B cell (primary cell): ENCODE measurements at regions not wholly inside any gene's neighbourhood (a gene's known extent, or its start where the extent isn't known, plus 50 kb on each side); places are given as distances from the start of the nearest gene placed in this dataset.

ENCODE experiments used
- ATAC-seq: fragments of 200-7000 bp; cut with Tn5 transposase; one replicate; pipeline ENCODE4 v1.10.0; 2021; ENCODE audit warnings: low read depth, mild to moderate bottlenecking, moderate number of reproducible peaks, moderate library complexity
- CTCF ChIA-PET: fragments of 350-600 bp; sonication (Branson Sonifier 250); formaldehyde crosslinking; loops from one replicate; lab custom pipeline; 2021; ENCODE audit warnings: antibody characterized with exemption, inconsistent platforms; lab: Charles Lee
- POLR2A ChIA-PET: fragments of 350-600 bp; sonication (Branson Sonifier 250); formaldehyde crosslinking; loops from one replicate; lab custom pipeline; 2021; ENCODE audit warnings: antibody characterized with exemption; lab: Charles Lee
- DNase-seq: peaks from one replicate; pipeline ENCODE4 v3.0.0; 2013
- H2AFZ ChIP-seq: 2 replicates; pipeline ENCODE4 v1.6.1; 2012; ENCODE audit warnings: mild to moderate bottlenecking, low read depth, low read length; ENCODE audit not compliant: insufficient read depth, poor library complexity, severe bottlenecking
- H3K27ac ChIP-seq, 2 donors: 1 replicate in 1 of 2; 2 replicates in 1 of 2; pipeline ENCODE4 v1.5.1; 2012 to 2013; ENCODE audit warnings: low read length in 2 of 2, mild to moderate bottlenecking in 2 of 2, moderate library complexity in 1 of 2
- H3K27me3 ChIP-seq, 4 experiments: fragments of 200-600 bp in 1 of 4; sonication (generic) in 1 of 4; replicated peaks in 1 of 4; 1 replicate in 2 of 4; 2 replicates in 2 of 4; pipeline versions ENCODE4 v1.6.1 to v1.7.0; 2013 to 2016; ENCODE audit warnings: low read length in 3 of 4, mild to moderate bottlenecking in 2 of 4, mixed read lengths in 1 of 4, moderate library complexity in 1 of 4; ENCODE audit not compliant: insufficient read depth in 4 of 4, control insufficient read depth in 3 of 4; ENCODE audit errors: control extremely low read depth in 1 of 4
- H3K36me3 ChIP-seq, 2 experiments: replicated peaks in 1 of 2; 1 replicate in 1 of 2; 2 replicates in 1 of 2; pipeline versions ENCODE4 v1.6.1 to v1.7.1; 2013; ENCODE audit warnings: low read length in 1 of 2; ENCODE audit not compliant: insufficient read depth in 2 of 2, control insufficient read depth in 1 of 2; ENCODE audit errors: control extremely low read depth in 1 of 2, extremely low read depth in 1 of 2
- H3K4me1 ChIP-seq, 2 donors: fragments of 200-600 bp in 1 of 2; sonication (generic) in 1 of 2; 1 replicate in 1 of 2; 2 replicates in 1 of 2; pipeline versions ENCODE4 v1.5.1 to v1.6.1; 2013 to 2017; ENCODE audit warnings: low read length in 2 of 2; ENCODE audit not compliant: control insufficient read depth in 2 of 2, insufficient read depth in 2 of 2
- H3K4me2 ChIP-seq: replicated peaks from 2 replicates; pipeline ENCODE3; 2012; ENCODE audit warnings: mild to moderate bottlenecking, low read depth, low read length; ENCODE audit not compliant: poor library complexity, severe bottlenecking
- H3K4me3 ChIP-seq, 5 experiments: fragments of 200-600 bp in 1 of 5; sonication (generic) in 1 of 5; 1 replicate in 3 of 5; 2 replicates in 2 of 5; pipeline versions ENCODE4 v1.5.1 to v1.7.0; 2011 to 2016; ENCODE audit warnings: low read length in 4 of 5, mild to moderate bottlenecking in 4 of 5, low read depth in 2 of 5, control low read depth in 1 of 5, moderate library complexity in 1 of 5; ENCODE audit not compliant: insufficient read depth in 1 of 5; ENCODE audit errors: control extremely low read depth in 1 of 5, extremely low read depth in 1 of 5
- H3K79me2 ChIP-seq: fragments of 200-600 bp; sonication (generic); one replicate; pipeline ENCODE4 v1.6.0; 2016; ENCODE audit warnings: low read length; ENCODE audit not compliant: control insufficient read depth, insufficient read depth
- H3K9ac ChIP-seq: fragments of 200-600 bp; sonication (generic); 2 replicates; pipeline ENCODE4 v1.6.1; 2017; ENCODE audit warnings: mild to moderate bottlenecking, low read length, moderate library complexity
- H3K9me3 ChIP-seq, 3 donors: one replicate each; pipeline versions ENCODE4 v1.6.1 to v1.7.1; 2013; ENCODE audit warnings: low read length in 2 of 3; ENCODE audit not compliant: control insufficient read depth in 2 of 3, insufficient read depth in 1 of 3; ENCODE audit errors: control extremely low read depth in 1 of 3
- H4K20me1 ChIP-seq: 2 replicates; pipeline ENCODE4 v1.6.0; 2012; ENCODE audit warnings: mild to moderate bottlenecking, low read length; ENCODE audit not compliant: insufficient read depth, control insufficient read depth, poor library complexity, severe bottlenecking
- H3K27ac Mint-ChIP-seq: one replicate; pipeline ENCODE4 v1.8.0; 2021; ENCODE audit warnings: mixed read lengths
- H3K27me3 Mint-ChIP-seq: one replicate; pipeline ENCODE4 v1.8.0; 2021; ENCODE audit warnings: mixed read lengths
- H3K4me1 Mint-ChIP-seq: one replicate; pipeline ENCODE4 v1.8.0; 2021; ENCODE audit warnings: mixed read lengths
- H3K4me3 Mint-ChIP-seq: one replicate; pipeline ENCODE4 v1.8.0; 2021; ENCODE audit warnings: mixed read lengths
- H3K9me3 Mint-ChIP-seq: one replicate; pipeline ENCODE4 v1.8.0; 2022; ENCODE audit warnings: mixed read lengths; ENCODE audit not compliant: insufficient read depth
- CTCF ChIP-seq: fragments of 200-600 bp; IDR thresholded peaks from one replicate; pipeline ENCODE4 v1.8.0; 2022; ENCODE audit warnings: antibody characterized with exemption, mild to moderate bottlenecking
- EZH2 ChIP-seq: IDR thresholded peaks from 2 replicates; pipeline ENCODE4 v1.6.1; 2012; ENCODE audit warnings: borderline replicate concordance, low read depth, mild to moderate bottlenecking, moderate library complexity, low read length; ENCODE audit not compliant: insufficient read depth, poor library complexity, severe bottlenecking
- WGBS: methylation state at CpG from one replicate; pipeline ENCODE4 v1.1.5; 2013; ENCODE audit warnings: missing lambda C conversion rate; ENCODE audit not compliant: insufficient coverage; 5-methylcytosine and 5-hydroxymethylcytosine counted together
- intact Hi-C: fragments of 100-400 bp; cut with micrococcal nuclease; formaldehyde crosslinking; loops from one replicate; pipeline ENCODE4 v1.10.0; 2022

GRCh38 chr3:145798007-145798406 is 363.0 kb downstream of the PLOD2 start:
- Histone ChIP-seq H3K4me1 (no peaks in the 10 kb centered on the region), H4K20me1 (no peaks in the 10 kb centered on the region), H3K9me3 (peaks cover 0 to 9% (median 2%) of the 10 kb centered on the region in 3 donors), H3K27ac (no peak overlapping the region), H3K9ac (no peak overlapping the region), H3K4me3 (no peak overlapping the region), H3K36me3 (no peaks in the 10 kb centered on the region), H3K79me2 (no peaks in the 10 kb centered on the region), H3K4me2 (no peak overlapping the region), H2AFZ (no peak overlapping the region), H3K27me3 (no peaks in the 10 kb centered on the region)
- intact Hi-C loops, result no loop called here
- no peak for TF ChIP-seq CTCF
- TF ChIP-seq EZH2, result no peak
- DNase-seq (no peak), ATAC-seq (no peak)
- CTCF ChIA-PET, result no interaction called here
- Mint-ChIP-seq H3K27me3 (no peaks in the 10 kb centered on the region), H3K4me1 (no peaks in the 10 kb centered on the region), H3K4me3 (no peak overlapping the region), H3K27ac (no peak overlapping the region), H3K9me3 (peaks cover 2% of the 10 kb centered on the region)
- POLR2A ChIA-PET, result no interaction called here
- WGBS, result 87% methylated on average over 2 of the region's 3 CpGs

- 58% methylated on average over 2 of the region's 9 CpGs for WGBS
- H3K27me3 ChIP-seq, result no peaks in the 10 kb centered on the region
- H3K9ac ChIP-seq, result no peak overlapping the region
- no peak overlapping the region for H3K4me3 ChIP-seq
- Mint-ChIP-seq H3K4me3 (no peak overlapping the region), H3K4me1 (no peaks in the 10 kb centered on the region), H3K27ac (no peak overlapping the region), H3K27me3 (no peaks in the 10 kb centered on the region), H3K9me3 (no peaks in the 10 kb centered on the region)
- H3K79me2 ChIP-seq, result no peaks in the 10 kb centered on the region
- no peaks in the 10 kb centered on the region for H3K4me1 ChIP-seq
- peaks cover 0 to 9% (median 2%) of the 10 kb centered on the region in 3 donors for H3K9me3 ChIP-seq
- no peaks in the 10 kb centered on the region for H3K36me3 ChIP-seq
- no peaks in the 10 kb centered on the region for H4K20me1 ChIP-seq
- intact Hi-C loops, result no loop called here
- POLR2A ChIA-PET, result no interaction called here
- no peak for DNase-seq
- no peak for TF ChIP-seq CTCF
- no peak for TF ChIP-seq EZH2
- no peak for ATAC-seq
- H2AFZ ChIP-seq, result no peak overlapping the region
- H3K4me2 ChIP-seq, result no peak overlapping the region
- H3K27ac ChIP-seq, result no peak overlapping the region
- CTCF ChIA-PET, result no interaction called here
Observed at GRCh38 chr3:145798696-145799537, 362.1 kb downstream of the PLOD2 start.
